ENCODE measurements at regions not wholly inside any gene's neighbourhood (a gene's known extent, or its start where the extent isn't known, plus 50 kb on each side); places are given as distances from the start of the nearest gene placed in this dataset.

DNA sequence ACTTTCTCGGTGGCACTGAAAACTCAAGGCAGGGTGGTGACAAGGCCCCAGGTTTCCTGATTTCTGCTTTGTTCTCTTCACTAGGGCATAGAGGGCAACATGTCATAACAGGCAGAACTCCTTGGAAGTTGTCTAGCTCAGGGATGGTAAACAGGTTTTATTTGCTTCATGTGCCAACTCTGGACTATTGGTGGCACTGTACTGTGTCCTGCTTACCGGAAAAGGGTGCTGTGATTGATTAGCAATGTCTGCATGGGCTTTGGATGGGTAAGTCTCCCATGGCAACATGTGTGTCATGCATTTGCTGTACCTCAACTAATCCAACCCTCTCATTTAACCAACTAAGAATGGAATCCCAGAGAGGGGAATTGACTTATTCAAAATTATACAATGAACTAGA, 70.7 kb upstream of the USP24 start:
- TF ChIP-seq, protein P1, sequence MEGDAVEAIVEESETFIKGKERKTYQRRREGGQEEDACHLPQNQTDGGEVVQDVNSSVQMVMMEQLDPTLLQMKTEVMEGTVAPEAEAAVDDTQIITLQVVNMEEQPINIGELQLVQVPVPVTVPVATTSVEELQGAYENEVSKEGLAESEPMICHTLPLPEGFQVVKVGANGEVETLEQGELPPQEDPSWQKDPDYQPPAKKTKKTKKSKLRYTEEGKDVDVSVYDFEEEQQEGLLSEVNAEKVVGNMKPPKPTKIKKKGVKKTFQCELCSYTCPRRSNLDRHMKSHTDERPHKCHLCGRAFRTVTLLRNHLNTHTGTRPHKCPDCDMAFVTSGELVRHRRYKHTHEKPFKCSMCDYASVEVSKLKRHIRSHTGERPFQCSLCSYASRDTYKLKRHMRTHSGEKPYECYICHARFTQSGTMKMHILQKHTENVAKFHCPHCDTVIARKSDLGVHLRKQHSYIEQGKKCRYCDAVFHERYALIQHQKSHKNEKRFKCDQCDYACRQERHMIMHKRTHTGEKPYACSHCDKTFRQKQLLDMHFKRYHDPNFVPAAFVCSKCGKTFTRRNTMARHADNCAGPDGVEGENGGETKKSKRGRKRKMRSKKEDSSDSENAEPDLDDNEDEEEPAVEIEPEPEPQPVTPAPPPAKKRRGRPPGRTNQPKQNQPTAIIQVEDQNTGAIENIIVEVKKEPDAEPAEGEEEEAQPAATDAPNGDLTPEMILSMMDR (IDR thresholded peaks at IDR 0.05; ENCODE audit: extremely low read depth, missing control alignments) = no peak
- DNase-seq (ENCODE audit: low spot score) = no peak

DNA sequence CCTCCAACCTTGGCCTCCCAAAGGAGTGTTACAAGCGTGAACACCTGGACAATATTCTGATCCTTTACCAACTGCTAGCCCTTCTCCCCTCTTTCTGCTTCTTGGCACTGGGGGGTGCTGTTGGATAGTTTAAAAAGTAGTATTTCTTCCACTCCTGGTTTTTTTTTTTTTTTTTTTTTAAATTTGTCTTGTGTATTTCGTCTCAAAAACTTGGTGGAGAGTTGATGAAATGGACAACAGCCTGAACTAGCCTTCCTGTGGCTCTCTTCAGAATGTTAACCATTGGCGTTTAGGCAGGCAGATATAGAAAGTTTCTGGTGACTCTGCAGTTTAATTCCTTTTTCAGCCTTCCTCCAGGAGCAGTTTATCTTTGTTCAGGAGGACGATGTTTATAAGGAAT, 69.7 kb upstream of the USP24 start:
- peak; percentile 41 for DNase-seq (ENCODE audit: low spot score)
- TF ChIP-seq, protein P1 (IDR thresholded peaks at IDR 0.05; ENCODE audit: extremely low read depth, missing control alignments) = peak; percentile 20

DNA sequence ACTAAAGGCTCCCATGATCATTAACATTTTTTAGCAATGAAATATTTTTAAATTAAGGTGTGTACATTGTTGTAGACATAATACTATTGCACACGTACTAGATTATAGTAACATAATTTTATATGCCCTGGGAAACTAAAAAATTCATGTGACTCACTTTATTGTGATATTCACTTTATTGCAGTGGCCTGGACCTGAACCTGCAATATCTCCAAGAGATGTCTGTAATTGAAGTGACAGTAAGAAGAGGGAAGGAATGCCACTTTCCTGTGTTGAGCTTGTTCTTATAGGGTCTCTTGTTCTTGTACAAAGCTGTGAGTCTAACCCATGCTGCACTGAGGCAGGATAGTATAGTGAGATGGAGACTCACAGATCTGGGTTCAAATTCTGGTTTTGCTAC, 66.9 kb upstream of the USP24 start:
- no peak for DNase-seq (ENCODE audit: low spot score)
- TF ChIP-seq, protein P1 (IDR thresholded peaks at IDR 0.05; ENCODE audit: extremely low read depth, missing control alignments) = no peak

DNA sequence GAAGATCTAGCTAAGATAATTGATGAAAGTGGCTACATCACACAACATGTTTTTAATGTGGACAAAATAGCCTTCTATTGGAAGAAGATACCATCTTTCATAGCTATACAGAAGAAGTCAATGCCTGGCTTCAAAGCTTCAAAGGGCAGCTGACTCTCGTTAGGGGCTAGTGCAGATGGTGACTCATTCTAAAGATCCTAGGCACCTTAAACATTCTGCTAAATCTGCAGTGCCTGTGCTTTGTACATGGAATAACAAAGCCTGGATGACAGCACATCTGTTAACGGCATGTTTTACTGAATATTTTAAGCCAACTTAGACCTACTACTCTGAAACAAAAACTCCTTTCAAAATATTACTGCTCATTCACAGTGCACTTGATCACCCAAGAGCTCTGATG, 65.6 kb upstream of the USP24 start:
- DNase-seq (ENCODE audit: low spot score) = no peak

DNA sequence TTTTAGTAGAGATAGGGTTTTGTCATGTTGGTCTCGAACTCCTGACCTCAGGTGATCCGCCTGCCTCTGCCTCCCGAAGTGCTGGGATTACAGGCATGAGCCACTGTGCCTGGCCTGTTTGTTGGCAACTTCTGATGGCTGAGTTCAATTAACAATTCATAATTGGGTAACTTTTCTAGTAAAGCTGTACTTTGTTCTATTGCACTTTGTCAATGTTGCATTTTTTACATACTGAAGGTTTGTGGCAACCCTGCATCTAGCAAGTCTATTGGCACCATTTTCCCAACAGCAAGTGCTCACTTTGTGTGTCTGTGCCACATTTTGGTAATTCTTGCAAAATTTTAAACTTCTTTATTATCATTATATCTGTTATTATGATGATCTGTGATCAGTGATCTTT, 64.5 kb upstream of the USP24 start:
- no peak for DNase-seq (ENCODE audit: low spot score)
- TF ChIP-seq, protein P1 (IDR thresholded peaks at IDR 0.05; ENCODE audit: extremely low read depth, missing control alignments) = no peak

More for the DNA sequence above, 65.6 kb upstream of the USP24 start:
- TF ChIP-seq, protein P1 (IDR thresholded peaks at IDR 0.05; ENCODE audit: extremely low read depth, missing control alignments) = no peak

DNA sequence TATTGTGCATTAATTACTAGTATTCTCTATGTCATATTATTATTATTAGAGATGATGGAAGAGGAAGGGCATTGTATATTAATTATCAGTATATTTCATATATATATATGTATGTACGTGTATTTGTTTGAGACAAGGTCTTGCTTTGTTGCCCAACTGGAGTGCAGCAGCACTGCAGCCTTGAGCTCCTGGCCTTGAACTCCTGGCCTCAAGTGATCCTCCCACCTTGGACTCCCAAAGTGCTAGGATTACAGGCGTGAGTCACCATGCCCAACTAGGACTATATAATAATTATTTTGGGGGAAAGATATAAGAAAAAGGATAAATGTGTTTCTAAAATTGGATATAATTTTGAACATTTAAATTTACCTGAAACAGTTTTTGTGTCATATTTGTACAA, 63.2 kb upstream of the USP24 start:
- TF ChIP-seq, protein P1 (IDR thresholded peaks at IDR 0.05; ENCODE audit: extremely low read depth, missing control alignments) = no peak
- no peak for DNase-seq (ENCODE audit: low spot score)

DNA sequence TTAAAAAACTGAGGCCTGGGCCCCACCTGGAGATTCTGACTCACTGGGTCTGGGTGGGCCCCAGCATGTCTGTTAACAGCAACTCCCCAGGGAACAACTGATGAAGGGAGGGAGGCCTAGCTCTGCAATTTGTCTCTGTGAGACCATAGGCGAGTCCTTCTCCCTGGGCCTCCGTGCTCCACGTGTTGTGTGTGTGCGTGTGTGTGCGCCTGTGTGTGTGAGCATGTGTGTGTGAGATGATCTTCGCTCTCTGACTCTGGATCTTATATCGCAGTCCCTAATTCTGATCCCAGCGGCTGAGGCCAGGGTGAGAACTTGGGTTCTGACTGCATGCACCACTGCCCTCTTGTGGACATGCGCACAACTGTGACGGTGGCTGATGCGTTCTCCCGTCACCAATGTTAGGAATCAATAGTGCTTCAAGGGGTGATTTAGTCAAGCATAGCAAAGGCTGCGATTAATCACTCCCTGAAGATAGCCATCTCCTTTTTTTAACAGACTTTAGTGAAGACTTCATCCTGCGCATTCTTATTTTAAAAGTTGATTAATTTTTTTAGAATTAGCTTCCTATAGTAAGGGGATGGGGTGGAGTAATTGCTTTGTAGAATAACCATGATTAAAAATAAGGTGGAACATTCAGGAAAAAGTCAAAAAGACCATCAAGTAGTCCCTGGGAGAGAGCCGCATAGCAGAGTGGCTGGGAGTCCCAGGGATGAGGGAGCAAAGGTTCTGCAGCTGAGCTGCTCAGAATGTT, 62.4 kb upstream of the USP24 start:
- peak; percentile 75 for DNase-seq (ENCODE audit: low spot score)
- TF ChIP-seq, protein P1 (IDR thresholded peaks at IDR 0.05; ENCODE audit: extremely low read depth, missing control alignments) = peak; percentile 80

Data from GM20000 (cell line).